Lower leg skin (tissue), 3 donors: ENCODE measurements at regions not wholly inside any gene's neighbourhood (a gene's known extent, or its start where the extent isn't known, plus 50 kb on each side); places are given as distances from the start of the nearest gene placed in this dataset.

ENCODE experiments used
- POLR2A ChIP-seq, 2 donors: fragments of 450-650 bp; IDR thresholded peaks; one replicate each; pipeline ENCODE4 v1.6.1; 2016 to 2017; ENCODE audit warnings: antibody characterized with exemption in 2 of 2, mild to moderate bottlenecking in 1 of 2, moderate library complexity in 1 of 2
- TF ChIP-seq, protein P1 (sequence below), 3 donors: fragments of 450-650 bp; IDR thresholded peaks; one replicate each; pipeline ENCODE4 v1.5.1; 2016; ENCODE audit warnings: antibody characterized with exemption in 3 of 3, mild to moderate bottlenecking in 3 of 3, moderate library complexity in 2 of 3

DNA sequence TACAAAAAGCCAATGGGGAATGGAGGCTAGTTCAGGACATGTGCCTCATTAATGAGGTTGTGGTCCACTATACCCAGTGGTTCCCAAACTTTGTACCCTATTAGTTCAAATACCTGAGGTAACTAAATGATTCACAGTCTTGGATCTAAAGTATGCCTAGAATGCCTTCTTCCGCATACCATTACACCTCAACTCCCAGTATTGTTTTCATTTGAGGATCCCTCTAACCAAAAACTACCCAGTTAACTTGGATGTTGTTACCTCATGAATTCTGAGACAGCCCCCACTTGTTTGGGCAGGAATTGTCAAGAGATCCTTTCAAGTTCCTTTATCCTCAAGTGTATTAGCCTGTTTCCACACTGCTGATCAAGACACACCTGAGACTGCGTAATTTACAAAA, 439.2 kb downstream of the PCDH10 start:
- TF ChIP-seq, protein P1, sequence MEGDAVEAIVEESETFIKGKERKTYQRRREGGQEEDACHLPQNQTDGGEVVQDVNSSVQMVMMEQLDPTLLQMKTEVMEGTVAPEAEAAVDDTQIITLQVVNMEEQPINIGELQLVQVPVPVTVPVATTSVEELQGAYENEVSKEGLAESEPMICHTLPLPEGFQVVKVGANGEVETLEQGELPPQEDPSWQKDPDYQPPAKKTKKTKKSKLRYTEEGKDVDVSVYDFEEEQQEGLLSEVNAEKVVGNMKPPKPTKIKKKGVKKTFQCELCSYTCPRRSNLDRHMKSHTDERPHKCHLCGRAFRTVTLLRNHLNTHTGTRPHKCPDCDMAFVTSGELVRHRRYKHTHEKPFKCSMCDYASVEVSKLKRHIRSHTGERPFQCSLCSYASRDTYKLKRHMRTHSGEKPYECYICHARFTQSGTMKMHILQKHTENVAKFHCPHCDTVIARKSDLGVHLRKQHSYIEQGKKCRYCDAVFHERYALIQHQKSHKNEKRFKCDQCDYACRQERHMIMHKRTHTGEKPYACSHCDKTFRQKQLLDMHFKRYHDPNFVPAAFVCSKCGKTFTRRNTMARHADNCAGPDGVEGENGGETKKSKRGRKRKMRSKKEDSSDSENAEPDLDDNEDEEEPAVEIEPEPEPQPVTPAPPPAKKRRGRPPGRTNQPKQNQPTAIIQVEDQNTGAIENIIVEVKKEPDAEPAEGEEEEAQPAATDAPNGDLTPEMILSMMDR (IDR thresholded peaks at IDR 0.05) = no peak
- no peak for TF ChIP-seq POLR2A (IDR thresholded peaks at IDR 0.05)
